NCI-H2171 (cell line): ENCODE measurements at regions not wholly inside any gene's neighbourhood (a gene's known extent, or its start where the extent isn't known, plus 50 kb on each side); places are given as distances from the start of the nearest gene placed in this dataset.

Source experiments
- DNase-seq: peaks from one replicate; lab custom pipeline; 2025; lab: John Stamatoyannopoulos, UW

GRCh38 chr1:87999852-88000251 is 671.2 kb downstream of the LMO4 start:
- DNase-seq = no peak

- DNase-seq = no peak
These were observed 672.8 kb downstream of the LMO4 start for GRCh38 chr1:88001460-88001859.

DNA sequence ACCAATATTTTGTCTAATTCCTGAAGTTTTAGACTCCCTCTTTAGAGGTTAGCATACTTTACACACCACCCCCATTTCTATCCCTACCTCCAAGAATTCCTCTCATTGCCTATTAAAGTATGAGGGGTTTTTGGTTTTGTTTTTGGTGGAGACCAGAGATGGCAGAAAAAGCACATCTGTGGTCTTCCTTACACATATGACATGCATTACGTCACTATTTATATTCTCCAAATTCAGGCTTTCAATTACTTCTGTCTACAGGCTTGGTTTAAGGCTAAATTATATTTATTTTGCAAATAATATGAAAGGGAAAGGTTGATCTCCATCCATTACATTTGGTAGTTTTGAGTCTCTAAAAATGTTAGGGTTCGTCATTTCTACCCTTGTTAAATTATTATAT is 674.6 kb downstream of the LMO4 start:
- no peak for DNase-seq

GRCh38 chr1:88009916-88010315 is 674.2 kb upstream of the PKN2 start:
- DNase-seq = no peak

GRCh38 chr1:88013485-88013884 is 670.6 kb upstream of the PKN2 start:
- DNase-seq = no peak

DNA sequence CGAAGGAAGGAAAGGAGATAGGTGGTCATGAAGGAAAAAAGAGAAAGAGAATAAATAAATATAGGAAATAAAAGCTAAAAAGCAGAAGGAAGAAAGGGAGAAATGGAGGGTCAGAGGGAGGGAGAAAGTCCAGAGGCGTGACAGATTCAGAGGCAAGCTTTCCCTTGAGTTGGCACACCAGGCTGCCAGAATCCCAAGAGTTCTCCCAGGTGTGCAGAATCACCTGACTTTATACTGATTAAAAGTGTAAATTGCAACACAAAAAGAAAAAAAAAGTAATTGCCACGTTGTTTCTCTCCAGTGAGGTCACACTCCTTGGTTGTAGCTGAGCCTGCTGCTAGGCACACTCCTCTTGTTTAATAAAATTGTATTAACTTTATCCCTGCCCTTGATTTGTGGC is 669.9 kb upstream of the PKN2 start:
- no peak for DNase-seq

DNA sequence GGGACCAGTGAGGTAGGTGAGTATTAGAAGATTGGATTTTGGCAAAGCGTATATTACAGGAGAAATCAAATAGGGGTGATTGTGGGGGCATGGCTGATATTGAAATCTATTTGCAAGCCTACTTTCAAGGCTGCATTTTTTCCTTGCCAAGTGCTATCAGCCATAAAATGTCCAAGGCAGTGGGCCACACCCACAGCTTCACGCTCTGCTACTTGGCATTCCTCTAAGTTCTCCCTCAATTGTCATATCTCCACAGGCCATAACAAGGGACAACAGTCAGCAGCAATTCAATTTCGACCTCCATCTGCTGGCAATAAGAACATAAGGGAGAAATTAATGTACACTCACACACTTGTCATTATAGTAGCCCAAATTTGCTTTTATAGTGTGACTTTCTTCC is 667.1 kb upstream of the PKN2 start:
- no peak for DNase-seq

GRCh38 chr1:88021529-88021928 is 662.5 kb upstream of the PKN2 start:
- DNase-seq = no peak

DNA sequence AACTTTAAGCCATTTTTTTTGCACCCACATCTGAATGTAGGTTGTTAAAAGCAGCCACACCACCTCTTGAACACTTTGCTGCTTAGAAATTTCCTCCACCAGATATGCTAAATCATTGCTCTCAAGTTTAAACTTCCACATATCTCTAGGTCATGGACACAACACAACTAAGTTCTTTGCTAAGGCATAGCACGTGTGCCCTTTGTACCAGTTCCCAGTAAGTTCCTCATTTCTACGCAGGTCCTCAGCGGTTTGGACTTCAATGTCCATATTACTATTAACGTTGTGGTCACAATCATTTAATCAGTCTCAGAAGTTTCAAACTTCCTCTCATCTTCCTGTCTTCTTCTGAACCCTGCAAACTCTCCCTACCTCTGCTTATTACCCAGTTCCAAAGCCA is 661.6 kb upstream of the PKN2 start:
- DNase-seq = no peak

DNA sequence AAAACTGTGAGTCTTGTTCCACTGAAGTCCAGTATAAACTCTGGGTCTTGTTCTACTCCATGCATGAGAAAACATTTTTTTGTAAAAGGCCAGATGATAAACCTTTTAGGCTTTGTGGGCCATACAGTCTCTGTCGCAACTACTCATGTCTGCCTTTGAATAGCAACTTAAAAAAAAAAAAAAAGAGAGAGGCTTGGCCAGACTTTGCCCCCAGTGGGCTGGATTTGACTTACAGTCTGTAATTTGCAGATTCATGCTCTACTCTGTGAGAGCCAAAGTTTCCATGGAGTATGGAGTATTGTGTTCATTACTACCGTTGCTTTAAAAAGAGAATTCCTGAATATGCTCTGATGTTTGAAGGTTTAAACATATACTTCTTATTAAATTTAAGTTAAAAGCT is 654.9 kb upstream of the PKN2 start:
- no peak for DNase-seq

- DNase-seq = no peak
These were observed 654.2 kb upstream of the PKN2 start for GRCh38 chr1:88029899-88030298.

DNA sequence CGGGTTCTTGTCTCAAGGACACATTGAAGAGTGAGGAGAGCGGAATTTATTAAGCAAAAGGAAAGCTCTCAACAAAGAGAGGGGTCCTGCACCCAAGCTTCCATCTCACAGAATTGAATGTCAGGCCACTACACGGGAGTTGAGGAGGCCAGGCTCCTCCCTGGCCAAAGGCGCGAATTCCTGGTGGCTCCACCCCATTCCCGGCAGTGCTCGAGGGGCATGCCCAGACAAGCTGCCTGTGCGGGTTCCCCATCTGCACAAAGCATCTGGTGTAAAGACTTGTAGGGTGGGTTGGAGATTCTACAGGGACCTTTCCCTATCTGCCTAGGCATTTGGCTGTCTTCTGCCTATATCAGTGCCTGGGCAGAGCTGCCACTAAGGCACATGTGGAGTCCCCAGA is 648.5 kb upstream of the PKN2 start:
- peak; percentile 41 for DNase-seq

DNA sequence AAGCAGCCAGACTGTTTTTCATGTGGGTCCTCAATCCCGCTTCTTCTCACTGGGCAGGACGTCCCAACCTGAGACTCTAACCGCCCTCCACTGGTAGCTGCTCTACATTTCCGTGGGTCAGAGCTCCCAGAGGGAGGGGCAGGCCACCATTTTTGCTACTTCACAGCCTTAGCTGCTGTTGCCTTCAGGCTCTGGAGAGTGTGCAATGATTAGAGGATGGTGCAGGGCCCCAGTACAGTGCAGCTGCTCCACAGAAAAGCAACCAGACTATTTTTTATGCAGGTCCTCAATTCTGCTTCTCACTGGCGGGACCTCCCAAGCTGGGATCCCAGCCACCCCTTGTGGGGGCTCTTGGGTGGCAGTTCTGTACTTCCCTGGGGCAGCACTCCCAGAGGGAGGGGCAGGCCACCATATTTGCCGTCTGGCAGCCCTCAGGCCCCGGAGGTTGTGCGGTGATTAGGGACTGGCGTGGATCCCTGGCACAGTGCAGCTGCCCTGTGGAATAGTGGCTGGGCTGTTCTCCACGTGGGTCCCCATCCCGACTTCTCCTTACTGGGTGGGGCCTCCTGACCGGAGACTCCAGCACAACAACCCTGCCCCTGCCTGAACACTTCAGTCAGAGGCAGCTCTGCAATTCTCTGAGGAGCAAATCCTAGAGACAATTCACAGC is 647.6 kb upstream of the PKN2 start:
- DNase-seq = no peak

DNA sequence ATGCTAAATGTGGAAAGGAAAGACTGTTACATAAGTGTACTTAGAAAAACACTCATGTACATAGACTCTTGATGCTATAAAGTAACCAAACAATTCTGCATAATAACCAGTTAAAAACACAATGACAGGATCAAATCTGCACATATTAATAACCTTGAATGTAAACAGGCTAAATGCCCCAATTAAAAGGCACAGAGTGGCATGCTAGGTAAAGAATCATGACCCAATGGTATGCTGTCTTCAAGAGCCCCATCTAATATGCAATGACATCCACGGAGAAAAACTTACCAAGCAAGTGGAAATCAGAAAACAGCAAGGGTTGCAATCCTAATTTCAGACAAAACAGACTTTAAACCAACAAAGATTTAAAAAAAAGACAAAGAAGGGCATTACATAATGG is 644.8 kb upstream of the PKN2 start:
- DNase-seq = no peak

GRCh38 chr1:88043834-88044233 is 640.2 kb upstream of the PKN2 start:
- no peak for DNase-seq

DNA sequence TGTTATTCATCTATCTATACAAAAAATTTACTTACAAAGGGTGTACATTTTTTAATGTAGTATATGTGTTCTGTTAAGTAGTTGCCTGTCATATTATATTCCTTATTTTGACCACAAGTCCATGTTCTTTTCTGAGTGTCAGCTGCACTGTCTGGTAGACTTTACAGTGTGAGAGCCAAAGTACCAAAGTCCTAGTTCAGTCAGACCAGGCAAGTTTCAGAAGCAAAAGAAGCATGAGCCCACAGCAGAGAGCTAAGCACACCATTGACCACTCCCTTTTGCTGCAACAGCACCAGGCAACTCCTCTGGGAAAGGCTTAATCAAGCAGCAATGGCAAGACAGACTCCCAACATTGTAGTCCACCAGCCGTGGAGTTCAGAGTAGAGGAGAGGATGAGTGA is 631.9 kb upstream of the PKN2 start:
- no peak for DNase-seq

DNA sequence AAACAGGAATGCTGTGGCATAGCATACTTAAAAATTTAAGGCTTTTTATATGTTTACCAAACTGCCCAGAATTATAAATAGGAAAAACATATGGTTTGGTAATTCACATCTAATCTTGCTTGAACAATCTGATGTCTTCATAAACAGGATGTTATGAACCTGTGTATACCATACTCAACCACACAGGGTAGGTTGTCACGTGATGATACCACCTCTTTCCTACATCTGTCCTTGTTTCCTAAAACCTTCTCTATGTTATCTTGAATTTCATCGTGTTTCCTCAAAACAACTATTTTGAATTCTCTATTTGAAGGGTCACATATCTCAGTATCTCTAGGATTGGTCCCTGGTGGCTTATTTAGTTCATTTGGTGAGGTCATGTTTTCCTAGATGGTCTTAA is 631.0 kb upstream of the PKN2 start:
- no peak for DNase-seq

DNA sequence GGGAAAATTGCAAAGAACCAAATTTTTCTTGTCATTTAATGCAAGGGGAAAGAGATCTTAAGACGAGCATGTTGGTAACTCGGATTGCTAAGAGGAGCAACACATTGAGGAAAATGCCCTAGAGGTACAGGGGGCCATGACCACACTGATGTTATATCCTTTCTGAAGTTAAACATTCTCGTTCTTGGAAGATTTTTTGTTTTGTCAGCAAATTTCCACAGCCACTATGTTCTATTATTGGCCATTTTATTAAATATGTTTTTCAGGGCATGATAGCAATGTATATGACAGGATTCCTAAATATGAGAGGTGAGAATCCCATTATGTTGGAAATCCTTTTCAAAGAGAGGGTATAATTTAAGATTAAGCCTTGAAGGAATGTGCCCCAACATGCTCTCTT is 627.2 kb upstream of the PKN2 start:
- no peak for DNase-seq

DNA sequence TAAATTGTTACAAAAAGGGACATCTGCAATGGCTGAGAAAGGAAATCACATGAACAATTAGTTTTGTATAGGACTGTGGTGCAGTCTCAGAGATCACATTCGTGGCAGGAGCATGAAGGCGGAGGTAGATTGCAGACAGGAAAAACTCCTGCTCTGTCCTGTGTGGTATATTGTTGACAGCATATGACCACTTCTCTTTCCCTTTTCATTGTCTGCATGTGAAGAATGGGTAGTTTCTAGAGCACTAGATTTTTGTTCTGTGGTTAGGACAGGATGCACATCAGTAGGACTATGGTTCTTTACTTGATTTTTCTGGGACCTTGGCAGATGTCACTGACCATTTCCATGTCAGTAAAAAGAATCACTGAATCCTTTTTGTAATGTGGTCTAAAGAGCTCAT is 625.9 kb upstream of the PKN2 start:
- no peak for DNase-seq

- DNase-seq = no peak
These were observed 623.9 kb upstream of the PKN2 start for GRCh38 chr1:88060112-88060673.

DNA sequence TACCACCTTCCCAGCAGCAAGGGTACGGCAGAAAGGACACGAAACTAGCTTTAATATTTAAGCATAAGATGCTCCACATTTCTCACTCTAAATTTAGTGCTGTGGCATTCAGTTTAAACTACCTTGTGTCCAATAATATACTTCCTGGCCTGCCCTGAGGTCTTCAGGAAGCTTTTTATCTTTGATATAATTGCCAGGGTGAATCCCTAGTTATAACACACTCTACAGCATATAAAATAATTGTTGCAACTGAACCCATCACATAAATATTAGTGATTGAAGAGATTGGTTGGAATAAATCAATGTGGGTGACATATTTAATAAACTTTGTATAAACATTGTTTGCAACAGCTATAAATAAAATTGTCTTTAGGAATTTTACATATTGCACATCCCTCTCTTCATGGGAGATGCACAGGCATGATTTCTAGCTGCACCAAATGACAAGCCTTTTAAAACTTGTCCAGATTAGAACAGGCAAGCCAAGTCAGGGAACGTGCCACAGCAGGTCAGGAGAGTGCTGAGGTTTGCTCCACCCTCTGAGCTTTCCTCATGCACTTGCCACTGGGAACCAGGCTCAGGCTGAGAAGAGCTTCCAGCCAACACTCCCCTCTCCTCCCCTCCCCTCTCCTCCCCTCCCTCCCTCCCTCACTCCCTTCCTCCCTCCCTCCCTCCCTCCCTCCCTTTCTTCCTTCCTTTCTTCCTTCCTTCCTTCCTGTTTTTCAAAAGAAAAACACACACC is 623.2 kb upstream of the PKN2 start:
- no peak for DNase-seq

DNA sequence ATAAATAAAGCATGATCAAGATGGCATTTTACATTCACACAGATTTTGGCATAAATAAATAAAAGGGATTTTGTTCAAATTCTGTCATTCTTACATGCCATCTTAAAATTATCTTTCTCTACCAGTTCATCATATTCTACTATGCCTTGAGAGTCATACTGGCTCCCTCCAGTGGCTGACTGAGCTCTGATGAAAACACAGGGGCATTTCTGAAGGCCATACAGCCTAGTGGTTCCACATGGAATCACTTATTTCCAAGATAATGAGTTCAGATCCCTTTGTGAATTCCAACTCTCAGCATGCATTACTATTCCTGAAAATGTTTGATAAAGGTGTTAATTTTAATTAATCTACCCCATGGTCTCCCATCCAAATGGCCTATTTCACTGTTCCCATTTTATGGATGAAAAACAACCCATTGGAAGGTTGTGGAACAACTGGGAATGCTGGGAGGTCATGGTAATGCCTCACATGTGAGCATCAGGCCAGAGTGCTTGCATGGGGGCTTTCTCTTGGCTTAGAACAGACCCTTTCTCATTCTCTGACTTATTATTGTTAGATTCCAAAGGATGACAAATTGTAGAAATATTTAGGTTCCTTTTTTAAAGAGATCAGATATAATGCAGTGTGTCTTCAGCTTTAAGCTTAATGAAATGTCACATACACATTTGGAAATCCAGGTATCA is 622.4 kb upstream of the PKN2 start:
- no peak for DNase-seq

DNA sequence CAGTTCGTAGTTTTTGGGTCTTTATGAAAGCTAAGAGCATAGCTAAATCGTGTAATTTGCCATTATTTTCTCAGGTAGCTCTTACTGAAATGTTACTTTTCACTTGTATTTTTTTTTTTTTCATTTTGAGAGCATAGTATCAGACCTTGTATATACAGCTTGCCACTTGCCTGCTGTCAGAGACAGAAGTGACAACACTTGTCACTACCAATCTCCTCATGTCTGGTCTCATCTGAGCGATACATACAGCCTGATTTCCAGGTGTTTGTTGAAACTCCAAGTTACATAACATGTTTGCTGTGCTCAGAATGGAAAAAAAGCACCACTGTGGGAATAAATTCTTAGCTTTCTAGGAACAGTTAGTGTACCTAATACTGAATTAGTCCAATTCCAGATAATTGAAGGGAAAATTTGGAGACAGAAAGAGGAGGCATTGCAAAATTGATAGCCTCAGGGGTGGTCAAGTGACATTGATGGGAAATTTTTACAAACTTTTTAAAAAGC is 621.4 kb upstream of the PKN2 start:
- no peak for DNase-seq
